ENCODE measurements at regions not wholly inside any gene's neighbourhood (a gene's known extent, or its start where the extent isn't known, plus 50 kb on each side); places are given as distances from the start of the nearest gene placed in this dataset.

- Histone ChIP-seq H3K4me1 (ENCODE audit: control insufficient read depth, insufficient read depth, low read length) (no peaks in the 10 kb centered on the region), H3K36me3 (ENCODE audit: control insufficient read depth, insufficient read depth, low read length) (no peaks in the 10 kb centered on the region), H4K8ac (ENCODE audit: low read depth in 2 of 2, low read length in 2 of 2) (no peak overlapping the region), H3K4me3 (ENCODE audit: insufficient read depth, low read depth, low read length) (no peak overlapping the region), H2BK20ac (ENCODE audit: low read depth, low read length) (no peak overlapping the region), H4K91ac (ENCODE audit: insufficient read depth, low read depth, low read length) (no peak overlapping the region), H3K27ac (ENCODE audit: insufficient read depth, low read length) (no peak overlapping the region), H2BK120ac (ENCODE audit: low read depth, low read length) (no peak overlapping the region), H3K27me3 (ENCODE audit: control insufficient read depth, insufficient read depth, low read length) (no peaks in the 10 kb centered on the region), H2AK5ac (ENCODE audit: low read depth, low read length) (no peak overlapping the region), H3K9me3 (ENCODE audit: control insufficient read depth, insufficient read depth, low read length) (peaks cover 4% of the 10 kb centered on the region), H2BK5ac (ENCODE audit: low read depth, low read length, poor library complexity, severe bottlenecking) (no peak overlapping the region), H3K4ac (ENCODE audit: low read depth, low read length) (no peak overlapping the region), H2BK15ac (ENCODE audit: low read depth, low read length) (no peak overlapping the region), H3K18ac (ENCODE audit: low read depth, low read length) (no peak overlapping the region), H4K20me1 (ENCODE audit: insufficient read depth, low read length) (no peaks in the 10 kb centered on the region), H3K56ac (ENCODE audit: extremely low read depth, insufficient read depth, low read length) (no peak overlapping the region), H3K9me1 (ENCODE audit: insufficient read depth, low read length) (no peaks in the 10 kb centered on the region), H3K23ac (ENCODE audit: low read depth, low read length) (no peak overlapping the region), H3K14ac (replicated peaks; ENCODE audit: low read depth, low read length) (no peak overlapping the region), H2AK9ac (replicated peaks; ENCODE audit: low read depth, low read length, poor library complexity) (no peak overlapping the region), H3K79me1 (ENCODE audit: low read depth in 1 of 2, low read length in 2 of 2) (no peaks in the 10 kb centered on the region), H4K5ac (ENCODE audit: low read depth, low read length) (no peak overlapping the region), H3K9ac (ENCODE audit: low read depth, low read length) (no peak overlapping the region), H2AFZ (replicated peaks; ENCODE audit: low read length, poor library complexity) (no peak overlapping the region), H3K4me2 (ENCODE audit: low read depth, low read length) (no peak overlapping the region)
- intact Hi-C loops (cut with micrococcal nuclease) (no loop called here), dilution Hi-C loops (cut with HindIII; ENCODE audit: low sequenced_read_pairs, unreplicated experiment) (no loop called here), in situ Hi-C loops (cut with MboI; ENCODE audit: low sequenced_read_pairs) (no loop called here)
- BruUV-seq (replicated peaks), result no TSS peak
- POLR2A ChIA-PET (ENCODE audit: unreplicated experiment), result no interaction called here
- WGBS, 2 experiments (ENCODE audit: extremely low coverage in 2 of 2, insufficient read length in 1 of 2), result no CpG with 5 or more reads among the region's 1 CpG
- CTCF ChIA-PET, result no interaction called here
- TF ChIP-seq NFE2L2 (IDR thresholded peaks at IDR 0.05; ENCODE audit: low read depth, low read length) (no peak), RAD21 (IDR thresholded peaks at IDR 0.05; ENCODE audit: low read length) (no peak), POLR2A (IDR thresholded peaks at IDR 0.05; ENCODE audit: low read depth, low read length) (no peak), CHD1 (IDR thresholded peaks at IDR 0.05; ENCODE audit: low read depth, low read length) (no peak), MAFK (IDR thresholded peaks at IDR 0.05; ENCODE audit: low read depth, low read length) (no peak), MAZ (IDR thresholded peaks at IDR 0.05; ENCODE audit: borderline replicate concordance, low read depth, low read length) (no peak), BHLHE40 (IDR thresholded peaks at IDR 0.05; ENCODE audit: low read depth, low read length) (no peak), ELK1 (IDR thresholded peaks at IDR 0.05; ENCODE audit: borderline replicate concordance, low read depth, low read length) (no peak), RFX5 (IDR thresholded peaks at IDR 0.05; ENCODE audit: low read depth, low read length) (no peak), CTCF (conservative IDR thresholded peaks at IDR 0.05; ENCODE audit: low read depth, low read length) (no peak), RCOR1 (IDR thresholded peaks at IDR 0.05; ENCODE audit: insufficient replicate concordance, low read length) (no peak), SMC3 (IDR thresholded peaks at IDR 0.05; ENCODE audit: low read depth, low read length) (no peak)
- DNase-seq (no peak), ATAC-seq (ENCODE audit: low read depth) (no peak)
Observed at GRCh38 chr3:182185313-182185712, 473.6 kb downstream of the SOX2 start.
